ENCODE measurements at regions not wholly inside any gene's neighbourhood (a gene's known extent, or its start where the extent isn't known, plus 50 kb on each side); places are given as distances from the start of the nearest gene placed in this dataset.

DNA sequence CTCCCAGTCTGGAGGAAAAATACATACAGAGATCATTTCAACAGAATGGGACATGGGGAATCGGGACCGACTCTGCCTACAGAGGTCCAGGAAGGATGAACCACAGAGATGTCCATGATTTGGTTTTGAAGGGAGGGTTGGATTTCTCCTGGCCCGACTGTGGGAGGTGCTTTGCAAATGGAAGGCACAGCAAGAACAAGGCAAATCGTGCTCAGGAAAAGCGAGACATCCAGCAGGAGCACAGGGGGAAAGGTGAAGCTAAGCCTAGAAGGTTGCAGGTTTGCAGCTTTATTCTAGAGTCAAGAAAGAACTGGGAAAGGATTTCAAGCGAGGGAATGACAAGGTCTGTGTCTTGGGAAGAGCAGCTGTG lies 181.9 kb downstream of the OPA1 start:
- Histone ChIP-seq H3K36me3 (ENCODE audit: low read depth, missing control alignments) (no peaks in the 10 kb centered on the region), H3K4me1 (no peaks in the 10 kb centered on the region), H3K27ac (no peak overlapping the region), H3K9me3 (no peaks in the 10 kb centered on the region), H3K4me3 (no peak overlapping the region), H3K27me3 (no peaks in the 10 kb centered on the region)
- DNase-seq = no peak
- 90 to 91% methylated on average over 6 of the region's 6 CpGs for WGBS, 2 donors
- intact Hi-C loops (cut with DNase I; ENCODE audit: low total_unique reads) = no loop called here
- TF ChIP-seq POLR2A (IDR thresholded peaks at IDR 0.05) = no peak
- TF ChIP-seq, protein P1, sequence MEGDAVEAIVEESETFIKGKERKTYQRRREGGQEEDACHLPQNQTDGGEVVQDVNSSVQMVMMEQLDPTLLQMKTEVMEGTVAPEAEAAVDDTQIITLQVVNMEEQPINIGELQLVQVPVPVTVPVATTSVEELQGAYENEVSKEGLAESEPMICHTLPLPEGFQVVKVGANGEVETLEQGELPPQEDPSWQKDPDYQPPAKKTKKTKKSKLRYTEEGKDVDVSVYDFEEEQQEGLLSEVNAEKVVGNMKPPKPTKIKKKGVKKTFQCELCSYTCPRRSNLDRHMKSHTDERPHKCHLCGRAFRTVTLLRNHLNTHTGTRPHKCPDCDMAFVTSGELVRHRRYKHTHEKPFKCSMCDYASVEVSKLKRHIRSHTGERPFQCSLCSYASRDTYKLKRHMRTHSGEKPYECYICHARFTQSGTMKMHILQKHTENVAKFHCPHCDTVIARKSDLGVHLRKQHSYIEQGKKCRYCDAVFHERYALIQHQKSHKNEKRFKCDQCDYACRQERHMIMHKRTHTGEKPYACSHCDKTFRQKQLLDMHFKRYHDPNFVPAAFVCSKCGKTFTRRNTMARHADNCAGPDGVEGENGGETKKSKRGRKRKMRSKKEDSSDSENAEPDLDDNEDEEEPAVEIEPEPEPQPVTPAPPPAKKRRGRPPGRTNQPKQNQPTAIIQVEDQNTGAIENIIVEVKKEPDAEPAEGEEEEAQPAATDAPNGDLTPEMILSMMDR (IDR thresholded peaks at IDR 0.05) = no peak

- no peak for TF ChIP-seq POLR2A (IDR thresholded peaks at IDR 0.05)
- TF ChIP-seq, protein P1 (IDR thresholded peaks at IDR 0.05) = no peak
- Histone ChIP-seq H3K27me3 (no peaks in the 10 kb centered on the region), H3K9me3 (no peaks in the 10 kb centered on the region), H3K27ac (no peak overlapping the region), H3K36me3 (ENCODE audit: low read depth, missing control alignments) (no peaks in the 10 kb centered on the region), H3K4me1 (no peaks in the 10 kb centered on the region), H3K4me3 (no peak overlapping the region)
- no peak for DNase-seq
- WGBS, 2 donors = 84 to 87% methylated on average over 11 of the region's 11 CpGs
- intact Hi-C loops (cut with DNase I; ENCODE audit: low total_unique reads) = no loop called here
Observed at GRCh38 chr3:193775421-193776077, 182.5 kb downstream of the OPA1 start.

- H3K4me3 ChIP-seq = no peak overlapping the region
- no peak overlapping the region for H3K27ac ChIP-seq
- WGBS, 2 donors = 77 to 81% methylated on average over 7 of the region's 7 CpGs
- H3K36me3 ChIP-seq (ENCODE audit: low read depth, missing control alignments) = no peaks in the 10 kb centered on the region
- intact Hi-C loops (cut with DNase I; ENCODE audit: low total_unique reads) = no loop called here
- H3K4me1 ChIP-seq = no peaks in the 10 kb centered on the region
- H3K9me3 ChIP-seq = no peaks in the 10 kb centered on the region
- TF ChIP-seq POLR2A (IDR thresholded peaks at IDR 0.05) = no peak
- TF ChIP-seq, protein P1 (IDR thresholded peaks at IDR 0.05) = no peak
- DNase-seq = no peak
- no peaks in the 10 kb centered on the region for H3K27me3 ChIP-seq
Observed at GRCh38 chr3:193776626-193777358, 183.8 kb downstream of the OPA1 start.

DNA sequence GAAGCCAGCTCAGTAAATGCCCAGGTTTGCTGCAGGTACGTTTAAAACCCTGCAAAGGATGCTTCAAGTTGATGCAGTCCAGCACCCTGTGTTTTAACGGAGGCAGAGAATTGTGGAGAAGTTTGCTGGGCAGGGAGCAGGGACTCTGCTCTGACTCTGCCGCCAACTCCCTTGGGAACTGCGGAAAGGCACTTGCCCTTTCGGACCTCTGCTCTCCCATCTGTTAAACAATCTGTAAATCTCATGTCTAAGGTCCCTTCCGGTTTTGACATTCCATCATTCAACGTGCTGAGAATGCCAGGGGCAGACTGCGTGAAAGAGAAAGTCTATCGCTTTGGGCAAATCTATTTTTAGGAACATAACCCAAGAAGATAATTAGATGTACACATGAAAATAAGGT lies 184.5 kb downstream of the OPA1 start:
- Histone ChIP-seq H3K4me3 (no peak overlapping the region), H3K36me3 (ENCODE audit: low read depth, missing control alignments) (no peaks in the 10 kb centered on the region), H3K4me1 (no peaks in the 10 kb centered on the region), H3K9me3 (no peaks in the 10 kb centered on the region), H3K27ac (no peak overlapping the region), H3K27me3 (no peaks in the 10 kb centered on the region)
- TF ChIP-seq POLR2A (IDR thresholded peaks at IDR 0.05) = no peak
- TF ChIP-seq, protein P1 (IDR thresholded peaks at IDR 0.05) = no peak
- intact Hi-C loops (cut with DNase I; ENCODE audit: low total_unique reads) = no loop called here
- DNase-seq = no peak
- 67 to 72% methylated on average over 9 of the region's 9 CpGs for WGBS, 2 donors

DNA sequence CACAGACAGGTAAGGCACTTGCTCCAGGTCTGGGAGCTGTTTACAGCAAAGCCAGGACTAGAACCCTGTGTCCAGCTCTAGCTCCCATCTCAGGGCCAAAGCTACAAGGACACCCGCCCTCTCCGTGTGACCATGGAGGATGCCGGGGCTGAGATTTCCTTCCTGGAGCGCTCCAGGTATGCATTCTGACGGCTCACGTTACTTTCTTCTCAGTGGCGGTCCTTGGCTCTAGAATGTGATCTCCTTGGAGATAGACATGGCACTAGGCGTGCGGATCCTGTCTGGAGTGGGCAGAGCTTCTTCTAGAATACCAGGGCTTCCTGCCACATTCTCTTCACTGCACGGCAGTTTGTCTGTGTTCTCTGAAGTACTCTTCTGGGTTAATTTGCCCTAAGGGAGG lies 185.7 kb downstream of the OPA1 start:
- H3K27ac ChIP-seq = no peak overlapping the region
- no peak for DNase-seq
- H3K4me3 ChIP-seq = no peak overlapping the region
- H3K27me3 ChIP-seq = no peaks in the 10 kb centered on the region
- no peaks in the 10 kb centered on the region for H3K36me3 ChIP-seq (ENCODE audit: low read depth, missing control alignments)
- TF ChIP-seq POLR2A (IDR thresholded peaks at IDR 0.05) = no peak
- TF ChIP-seq, protein P1 (IDR thresholded peaks at IDR 0.05) = no peak
- H3K9me3 ChIP-seq = no peaks in the 10 kb centered on the region
- no peaks in the 10 kb centered on the region for H3K4me1 ChIP-seq
- intact Hi-C loops (cut with DNase I; ENCODE audit: low total_unique reads) = no loop called here
- WGBS, 2 donors = 91 to 92% methylated on average over 7 to 10 of the region's 10 CpGs
